Right cardiac atrium (tissue), 5 donors: ENCODE measurements at regions not wholly inside any gene's neighbourhood (a gene's known extent, or its start where the extent isn't known, plus 50 kb on each side); places are given as distances from the start of the nearest gene placed in this dataset.

ENCODE experiments used
- ATAC-seq, 2 donors: fragments of 200-7000 bp; cut with Tn5 transposase; one replicate each; pipeline versions ENCODE4 v1.8.0 to v1.9.1; 2020; ENCODE audit warnings: moderate library complexity in 2 of 2, mild to moderate bottlenecking in 1 of 2
- DNase-seq, 3 donors: peaks; one replicate each; pipeline ENCODE4 v3.0.0-alpha.2; 2020
- H3K27ac ChIP-seq: one replicate; pipeline ENCODE4 v1.5.1; 2013; ENCODE audit warnings: mild to moderate bottlenecking, low read length, control low read depth, moderate library complexity
- H3K27me3 ChIP-seq: one replicate; pipeline ENCODE4 v1.6.1; 2013; ENCODE audit not compliant: control insufficient read depth, insufficient read depth
- H3K4me1 ChIP-seq: one replicate; pipeline ENCODE4 v1.6.1; 2013; ENCODE audit warnings: low read length; ENCODE audit not compliant: control insufficient read depth, insufficient read depth
- H3K4me3 ChIP-seq: one replicate; pipeline ENCODE4 v1.5.1; 2013; ENCODE audit warnings: low read length, control low read depth
- H3K9me3 ChIP-seq: one replicate; pipeline ENCODE4 v1.6.1; 2013; ENCODE audit warnings: low read length; ENCODE audit not compliant: control insufficient read depth
- WGBS: extraction: QIAGEN DNeasy Blood & Tissue Kit; methylation state at CpG from one replicate; pipeline ENCODE4 v1.1.7; 2013; 5-methylcytosine and 5-hydroxymethylcytosine counted together
- intact Hi-C, 4 donors: fragments of 100-400 bp; cut with DNase I; formaldehyde crosslinking; loops; one replicate each; pipeline versions ENCODE4 v1.11.0 to v1.14.0; 2022 to 2023
- donor health status: healthy with polysubstance abuse.
- donor health status: DM: no; HTN: yes; CAD: no.
- donor health status: DM: no; HTN: no; CAD: no.
- donor health status: DM: no; HTN: yes; CAD: no; lungs with severe emphysema.
- donor health status: DM: yes; HTN: yes; CAD: no.

DNA sequence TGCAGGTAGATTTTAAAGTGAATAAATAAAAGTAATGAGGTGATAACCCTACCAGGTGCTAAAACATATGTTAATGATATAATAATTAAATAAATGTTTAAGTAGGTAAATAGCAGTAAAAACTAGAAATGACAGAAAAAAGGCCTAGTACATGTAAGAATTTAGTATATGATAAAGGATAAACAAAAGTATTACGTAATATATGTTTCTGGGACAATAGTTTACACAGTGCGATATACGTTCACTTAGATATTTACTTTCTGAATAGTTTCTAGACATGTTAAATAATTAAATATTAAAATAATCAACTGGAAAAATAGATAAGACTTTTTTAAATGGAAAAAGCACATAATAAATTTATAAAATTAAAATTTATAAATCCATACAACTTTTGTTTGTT lies 340.9 kb downstream of the LIG4 start:
- 94% methylated on average over 3 of the region's 3 CpGs for WGBS
- H3K4me1 ChIP-seq = no peaks in the 10 kb centered on the region
- no peaks in the 10 kb centered on the region for H3K27me3 ChIP-seq
- no peak overlapping the region for H3K4me3 ChIP-seq
- DNase-seq (no peak), ATAC-seq (no peak)
- intact Hi-C loops = no loop called here
- no peak overlapping the region for H3K27ac ChIP-seq
- H3K9me3 ChIP-seq = no peaks in the 10 kb centered on the region

- 56% methylated on average over 5 of the region's 5 CpGs for WGBS
- no peak overlapping the region for H3K27ac ChIP-seq
- no peak for ATAC-seq
- intact Hi-C loops = no loop called here
- DNase-seq = no peak
- H3K9me3 ChIP-seq = no peaks in the 10 kb centered on the region
- no peak overlapping the region for H3K4me3 ChIP-seq
- no peaks in the 10 kb centered on the region for H3K27me3 ChIP-seq
- H3K4me1 ChIP-seq = no peaks in the 10 kb centered on the region
Measured at GRCh38 chr13:107873926-107874325, 341.4 kb downstream of the LIG4 start.

DNA sequence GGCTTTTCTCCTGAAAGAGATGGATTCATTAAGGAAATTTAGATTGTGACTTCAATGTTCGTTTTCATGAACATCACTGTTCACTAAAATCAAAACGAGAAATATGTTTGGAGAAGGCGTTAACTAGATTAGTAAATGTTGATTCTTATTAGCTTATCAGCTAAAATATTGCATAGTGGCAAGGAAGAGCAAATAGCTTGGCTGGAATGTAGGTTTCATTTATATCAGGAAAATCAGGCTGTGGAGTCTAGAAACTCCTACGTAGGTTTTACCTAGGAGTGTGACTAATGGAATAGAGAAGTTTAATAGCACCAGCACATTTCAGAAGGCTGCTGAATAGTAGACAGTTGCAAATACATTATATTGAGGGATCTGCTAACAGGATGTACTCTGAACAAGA lies 344.9 kb downstream of the LIG4 start:
- peaks cover 2% of the 10 kb centered on the region for H3K4me1 ChIP-seq
- no peak overlapping the region for H3K27ac ChIP-seq
- DNase-seq (no peak), ATAC-seq (no peak)
- H3K9me3 ChIP-seq = no peaks in the 10 kb centered on the region
- 84% methylated on average over 4 of the region's 4 CpGs for WGBS
- H3K27me3 ChIP-seq = no peaks in the 10 kb centered on the region
- intact Hi-C loops = no loop called here
- no peak overlapping the region for H3K4me3 ChIP-seq

DNA sequence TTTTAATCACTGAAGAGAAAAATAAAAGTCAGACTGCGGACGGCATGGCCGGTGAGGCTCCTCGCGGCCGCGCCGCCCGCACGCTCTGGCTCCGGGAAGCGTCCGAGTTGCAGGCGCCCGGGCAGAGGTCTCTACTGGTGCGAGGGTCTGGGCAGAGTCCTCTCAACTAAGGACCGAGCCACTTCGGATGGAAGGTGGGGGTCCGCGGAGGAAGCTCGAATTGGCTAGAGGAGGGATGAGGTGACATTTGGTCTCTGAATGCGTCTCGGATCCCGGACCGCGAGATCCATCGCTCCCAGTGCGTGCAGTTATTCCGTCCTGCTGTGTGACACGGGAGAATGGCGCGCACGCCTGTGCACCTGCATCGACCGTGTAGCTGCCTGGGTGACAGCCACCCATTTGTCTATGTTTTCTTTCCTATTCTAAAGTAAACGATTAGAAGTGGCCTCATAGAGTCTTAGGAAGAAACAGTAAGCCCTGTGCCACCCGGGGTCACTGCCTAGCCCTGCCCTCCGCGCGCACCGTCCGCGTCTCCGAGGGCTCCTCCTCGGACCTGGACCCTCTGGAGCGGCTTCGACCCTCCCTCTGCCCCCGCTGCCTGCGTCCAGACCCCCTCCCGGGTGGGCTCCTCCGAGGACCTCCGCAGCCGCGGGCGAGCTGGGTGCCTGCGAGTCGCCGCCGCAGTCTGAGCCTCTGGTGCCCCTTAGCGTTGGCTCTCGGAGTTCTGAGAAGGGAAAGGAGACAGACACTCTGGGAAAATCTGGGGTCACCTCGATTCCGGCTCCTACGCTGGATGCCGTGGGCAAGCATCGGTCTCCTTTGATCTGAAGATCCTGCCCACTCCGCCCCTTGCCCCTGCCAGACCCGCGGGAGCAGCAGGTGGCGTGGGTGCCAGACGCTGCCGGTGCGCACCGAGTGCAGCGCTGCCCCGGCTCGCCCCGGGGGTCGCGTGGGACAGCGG lies 347.4 kb downstream of the LIG4 start:
- H3K4me3 ChIP-seq = peak overlapping the region; percentile 64
- intact Hi-C loops = loop anchor here in 1 of 4 donors (5.0 kb wide), 1 partner anchor 661 kb away; no protein-coding TSS in a partner anchor
- no peak overlapping the region for H3K27ac ChIP-seq
- H3K9me3 ChIP-seq = no peaks in the 10 kb centered on the region
- WGBS = under 1% methylated on average over 81 of the region's 81 CpGs
- peak; percentile 42 to 54 for ATAC-seq
- H3K27me3 ChIP-seq = peaks cover 2% of the 10 kb centered on the region
- H3K4me1 ChIP-seq = peaks cover 2% of the 10 kb centered on the region
- DNase-seq = peak in 2 of 3 donors; percentile 17 to 51

- WGBS = 1% methylated on average over 79 of the region's 79 CpGs
- peak overlapping the region; percentile 64 for H3K4me3 ChIP-seq
- H3K9me3 ChIP-seq = no peaks in the 10 kb centered on the region
- H3K4me1 ChIP-seq = peaks cover 2% of the 10 kb centered on the region
- DNase-seq = peak in 1 of 3 donors; percentile 39
- no peak overlapping the region for H3K27ac ChIP-seq
- intact Hi-C loops = loop anchor here in 1 of 4 donors (5.0 kb wide), 1 partner anchor 660 kb away; no protein-coding TSS in a partner anchor
- H3K27me3 ChIP-seq = peaks cover 2% of the 10 kb centered on the region
- ATAC-seq = peak in 1 of 2 donors; percentile 26
Measured at GRCh38 chr13:107866941-107867623, 348.3 kb downstream of the LIG4 start.

- ATAC-seq = peak in 1 of 2 donors; percentile 51
- peak overlapping the region; percentile 64 for H3K4me3 ChIP-seq
- DNase-seq = peak in 1 of 3 donors; percentile 53
- intact Hi-C loops = loop anchor here in 1 of 4 donors (5.0 kb wide), 1 partner anchor 659 kb away; no protein-coding TSS in a partner anchor
- H3K9me3 ChIP-seq = no peaks in the 10 kb centered on the region
- peaks cover 2% of the 10 kb centered on the region for H3K4me1 ChIP-seq
- under 1% methylated on average over 51 of the region's 51 CpGs for WGBS
- peaks cover 2% of the 10 kb centered on the region for H3K27me3 ChIP-seq
- H3K27ac ChIP-seq = no peak overlapping the region
Measured at GRCh38 chr13:107866032-107866940, 349.1 kb downstream of the LIG4 start.

GRCh38 chr13:107865643-107866031 lies 349.7 kb downstream of the LIG4 start:
- ATAC-seq = no peak
- Histone ChIP-seq H3K27me3 (peaks cover 2% of the 10 kb centered on the region), H3K4me3 (peak overlapping the region; percentile 1), H3K4me1 (peaks cover 2% of the 10 kb centered on the region), H3K9me3 (no peaks in the 10 kb centered on the region), H3K27ac (no peak overlapping the region)
- WGBS = 7% methylated on average over 19 of the region's 19 CpGs
- no peak for DNase-seq
- intact Hi-C loops = loop anchor here in 1 of 4 donors (5.0 kb wide), 1 partner anchor 658 kb away; no protein-coding TSS in a partner anchor

DNA sequence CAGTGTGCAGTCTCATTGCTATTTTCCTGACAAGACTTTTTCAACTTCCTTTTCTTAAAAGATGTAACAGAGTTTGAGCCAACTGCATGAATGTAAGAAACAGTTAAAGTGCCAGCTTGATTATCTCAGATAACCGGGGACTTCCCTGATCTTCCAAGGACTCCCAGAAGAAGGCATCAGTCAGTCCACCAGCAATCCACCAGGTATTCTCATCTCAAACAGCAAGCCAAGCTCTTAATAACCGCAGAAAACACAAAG lies 350.1 kb downstream of the LIG4 start:
- Histone ChIP-seq H3K4me1 (peaks cover 2% of the 10 kb centered on the region), H3K27ac (no peak overlapping the region), H3K27me3 (peaks cover 2% of the 10 kb centered on the region), H3K4me3 (no peak overlapping the region), H3K9me3 (no peaks in the 10 kb centered on the region)
- ATAC-seq (no peak), DNase-seq (no peak)
- WGBS = 31% methylated on average over 2 of the region's 2 CpGs
- intact Hi-C loops = loop anchor here in 1 of 4 donors (5.0 kb wide), 1 partner anchor 658 kb away; no protein-coding TSS in a partner anchor

DNA sequence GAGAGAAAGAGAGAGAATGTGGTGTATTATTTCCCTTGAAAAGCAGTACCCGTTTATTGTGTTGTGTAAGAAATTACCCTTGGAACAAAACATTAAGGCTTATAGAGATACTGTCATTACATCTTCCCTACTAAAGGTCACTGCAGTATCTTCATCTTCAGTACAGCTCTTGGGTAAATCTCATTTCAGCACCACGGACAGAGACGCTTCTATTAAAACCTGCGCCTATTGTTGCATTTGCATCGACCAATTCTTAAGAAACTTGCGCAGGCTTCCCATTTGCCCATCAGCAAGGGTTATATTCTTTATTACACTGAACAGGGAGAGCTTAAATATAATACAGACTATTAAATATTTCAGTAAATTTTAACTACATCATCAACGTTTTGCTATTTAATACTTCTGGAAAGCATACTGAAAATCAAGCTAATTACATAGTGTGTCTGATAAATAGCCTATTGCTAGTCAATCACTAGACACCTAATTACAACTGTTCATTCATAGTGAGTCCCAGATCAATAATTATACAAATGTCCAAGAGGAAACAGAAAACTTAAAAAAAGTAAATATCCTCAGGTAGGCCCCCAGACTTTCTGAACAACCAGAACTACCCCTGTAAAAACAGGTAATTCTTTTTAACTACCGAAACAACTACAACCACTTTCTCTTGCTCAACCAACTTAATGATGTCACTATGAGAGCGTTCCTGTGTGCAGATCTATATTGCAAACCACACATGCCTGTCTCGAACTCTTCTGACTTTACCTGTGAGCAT lies 350.6 kb downstream of the LIG4 start:
- intact Hi-C loops = loop anchor here in 1 of 4 donors (5.0 kb wide), 1 partner anchor 657 kb away; no protein-coding TSS in a partner anchor
- Histone ChIP-seq H3K27ac (no peak overlapping the region), H3K4me3 (no peak overlapping the region), H3K9me3 (no peaks in the 10 kb centered on the region), H3K4me1 (peaks cover 2% of the 10 kb centered on the region), H3K27me3 (peaks cover 2% of the 10 kb centered on the region)
- no peak for DNase-seq
- 27% methylated on average over 10 of the region's 10 CpGs for WGBS
- no peak for ATAC-seq

DNA sequence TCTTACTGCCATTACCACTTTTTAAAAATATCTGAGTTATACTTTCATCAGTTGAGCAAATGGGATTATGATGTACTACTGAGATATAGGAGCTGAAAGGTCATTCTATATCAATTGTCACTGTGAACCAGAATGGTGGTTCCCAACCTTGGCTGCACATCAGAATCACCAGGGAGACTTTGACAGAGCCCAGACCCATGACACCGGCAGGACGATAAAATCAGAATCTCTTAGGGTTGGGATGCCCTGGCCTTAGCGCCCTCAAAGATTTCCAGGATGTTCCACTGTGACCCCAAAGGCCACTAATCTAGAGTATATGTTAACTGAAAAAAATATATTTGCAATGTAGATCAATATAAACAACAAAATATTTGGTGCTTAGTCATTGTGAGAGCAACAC lies 355.1 kb downstream of the LIG4 start:
- Histone ChIP-seq H3K9me3 (no peaks in the 10 kb centered on the region), H3K4me1 (no peaks in the 10 kb centered on the region), H3K27ac (no peak overlapping the region), H3K27me3 (peaks cover 2% of the 10 kb centered on the region), H3K4me3 (no peak overlapping the region)
- 77% methylated on average over 3 of the region's 3 CpGs for WGBS
- intact Hi-C loops = no loop called here
- ATAC-seq (no peak), DNase-seq (no peak)
